Heart left ventricle (tissue), 16 donors: ENCODE measurements at regions not wholly inside any gene's neighbourhood (a gene's known extent, or its start where the extent isn't known, plus 50 kb on each side); places are given as distances from the start of the nearest gene placed in this dataset.

Experiments used
- ATAC-seq, 4 donors: fragments of 200-7000 bp; cut with Tn5 transposase; one replicate each; pipeline ENCODE4 v1.9.1; 2020 to 2022; ENCODE audit warnings: moderate library complexity in 4 of 4, mild to moderate bottlenecking in 3 of 4, moderate number of reproducible peaks in 1 of 4
- DNase-seq, 5 donors: peaks; one replicate each; pipeline ENCODE4 v3.0.0-alpha.2; 2020
- H3K27ac ChIP-seq, 12 donors: fragments of 200-600 bp; sonication (generic) in 4 of 12; one replicate each; pipeline versions ENCODE4 v1.5.0 to v1.8.0; 2016 to 2022; ENCODE audit warnings: mild to moderate bottlenecking in 2 of 12
- H3K27me3 ChIP-seq, 9 donors: fragments of 200-600 bp; sonication (generic) in 2 of 9; one replicate each; pipeline versions ENCODE4 v1.5.1 to v1.8.0; 2016 to 2022; ENCODE audit warnings: mild to moderate bottlenecking in 3 of 9
- H3K36me3 ChIP-seq, 9 donors: fragments of 200-600 bp; sonication (generic) in 2 of 9; one replicate each; pipeline versions ENCODE4 v1.5.0 to v1.8.0; 2018 to 2022; ENCODE audit warnings: mild to moderate bottlenecking in 2 of 9
- H3K4me1 ChIP-seq, 12 donors: fragments of 200-600 bp; sonication (generic) in 4 of 12; one replicate each; pipeline versions ENCODE4 v1.5.0 to v1.8.0; 2016 to 2022; ENCODE audit warnings: mild to moderate bottlenecking in 3 of 12
- H3K4me3 ChIP-seq, 12 donors: fragments of 200-600 bp; sonication (generic) in 4 of 12; one replicate each; pipeline versions ENCODE4 v1.5.0 to v1.8.0; 2017 to 2022; ENCODE audit warnings: mild to moderate bottlenecking in 9 of 12, moderate library complexity in 4 of 12
- H3K9me3 ChIP-seq, 12 donors: fragments of 200-600 bp; sonication (generic) in 4 of 12; one replicate each; pipeline versions ENCODE4 v1.5.0 to v1.8.0; 2016 to 2022; ENCODE audit warnings: mild to moderate bottlenecking in 1 of 12
- POLR2A ChIP-seq, 2 donors: fragments of 450-650 bp; IDR thresholded peaks; one replicate each; pipeline ENCODE4 v1.6.1; 2017; ENCODE audit warnings: antibody characterized with exemption in 2 of 2, mild to moderate bottlenecking in 2 of 2, moderate library complexity in 2 of 2
- WGBS, 4 donors: extraction: QIAGEN DNeasy Blood & Tissue Kit in 2 of 4; methylation state at CpG; one replicate each; pipeline versions ENCODE4 v1.1.5 to v1.1.7; 2013 to 2018; 5-methylcytosine and 5-hydroxymethylcytosine counted together
- intact Hi-C, 10 donors: fragments of 100-400 bp; cut with DNase I; formaldehyde crosslinking; loops; one replicate each; pipeline versions ENCODE4 v1.11.1 to v1.14.2; 2022
- TF ChIP-seq, protein P1 (sequence below), 12 donors: fragments of 200-600 bp; sonication (generic) in 4 of 12; IDR thresholded peaks; one replicate each; pipeline versions ENCODE4 v1.5.0 to v1.8.0; 2018 to 2022; ENCODE audit warnings: antibody characterized with exemption in 12 of 12, mild to moderate bottlenecking in 5 of 12
- donor health status: ischemic (EF 13 %, LVEDD 7.1; RV severe dilation, severe dysfunction).
- donor health status: healthy with polysubstance abuse.
- donor health status: DM: no; HTN: yes; CAD: no.
- donor health status: DM: no; HTN: no; CAD: no.
- donor health status: ischemic (EF 25% LVEDD 6.9; RV normal size, moderate dysfunction).
- donor health status: ischemic (EF 25% LVEDD 5.7; RV mildly dilated, moderate dysfunction).
- donor health status: healthy.
- donor health status: DM: yes; HTN: yes; CAD: no.
- donor health status: ischemic (EF 35%, LVEDD 5.7; RV mildly dilated, moderate dysfunction).
- donor health status: nonischemic (EF 11% LVEDD 7.7; RV severe dilation, severe dysfunction).
- donor health status: DM: yes; HTN: yes; CAD: no.
- donor health status: PGD.
- donor health status: ischemic (EF 29% LVEDD 5.4; RV normal size, mild dysfunction).
- donor health status: nonischemic (EF 23%, LVEDD 6.1; RV moderate dilation, normal function).

DNA sequence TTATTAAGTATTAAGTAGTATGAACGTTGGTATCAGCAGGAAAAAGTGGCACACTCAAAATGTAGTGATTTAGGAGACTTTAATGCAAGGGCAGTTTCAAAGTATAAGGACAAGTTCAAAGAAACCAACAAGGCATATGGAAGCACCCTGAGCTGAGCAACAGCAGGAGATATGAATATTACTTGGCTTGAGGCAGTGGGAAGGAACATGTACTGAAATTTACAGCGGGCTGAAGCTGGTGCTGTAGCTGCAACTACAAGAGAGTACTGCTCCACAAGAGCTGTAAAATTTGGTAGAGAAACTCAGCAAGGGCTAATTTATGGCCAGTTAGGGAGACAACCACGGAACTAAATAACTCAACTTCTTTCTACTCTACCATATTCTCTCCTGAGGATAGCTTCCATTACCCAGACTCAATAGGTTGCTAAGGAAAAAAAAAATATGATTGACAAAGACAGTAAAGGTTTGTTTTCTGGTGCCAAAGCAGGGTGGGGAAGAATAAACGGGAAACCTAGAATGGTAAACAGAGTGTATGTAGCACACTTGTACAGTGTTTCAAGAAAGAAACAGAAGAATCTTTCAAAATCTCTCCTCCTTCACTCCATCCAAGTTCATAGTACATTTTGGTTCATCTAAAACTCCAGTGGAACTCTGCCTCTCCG, 487.8 kb upstream of the MGAT4C start:
- no peak for DNase-seq
- Histone ChIP-seq H3K27ac (no peak overlapping the region), H3K4me3 (no peak overlapping the region), H3K36me3 (no peaks in the 10 kb centered on the region), H3K27me3 (no peaks in the 10 kb centered on the region), H3K9me3 (no peaks in the 10 kb centered on the region), H3K4me1 (no peaks in the 10 kb centered on the region)
- ATAC-seq = no peak
- 77 to 86% (median 84%) methylated on average over 5 of the region's 5 CpGs for WGBS, 4 donors
- TF ChIP-seq, protein P1, sequence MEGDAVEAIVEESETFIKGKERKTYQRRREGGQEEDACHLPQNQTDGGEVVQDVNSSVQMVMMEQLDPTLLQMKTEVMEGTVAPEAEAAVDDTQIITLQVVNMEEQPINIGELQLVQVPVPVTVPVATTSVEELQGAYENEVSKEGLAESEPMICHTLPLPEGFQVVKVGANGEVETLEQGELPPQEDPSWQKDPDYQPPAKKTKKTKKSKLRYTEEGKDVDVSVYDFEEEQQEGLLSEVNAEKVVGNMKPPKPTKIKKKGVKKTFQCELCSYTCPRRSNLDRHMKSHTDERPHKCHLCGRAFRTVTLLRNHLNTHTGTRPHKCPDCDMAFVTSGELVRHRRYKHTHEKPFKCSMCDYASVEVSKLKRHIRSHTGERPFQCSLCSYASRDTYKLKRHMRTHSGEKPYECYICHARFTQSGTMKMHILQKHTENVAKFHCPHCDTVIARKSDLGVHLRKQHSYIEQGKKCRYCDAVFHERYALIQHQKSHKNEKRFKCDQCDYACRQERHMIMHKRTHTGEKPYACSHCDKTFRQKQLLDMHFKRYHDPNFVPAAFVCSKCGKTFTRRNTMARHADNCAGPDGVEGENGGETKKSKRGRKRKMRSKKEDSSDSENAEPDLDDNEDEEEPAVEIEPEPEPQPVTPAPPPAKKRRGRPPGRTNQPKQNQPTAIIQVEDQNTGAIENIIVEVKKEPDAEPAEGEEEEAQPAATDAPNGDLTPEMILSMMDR (IDR thresholded peaks at IDR 0.05) = no peak
- TF ChIP-seq POLR2A (IDR thresholded peaks at IDR 0.05) = no peak
- intact Hi-C loops = no loop called here

DNA sequence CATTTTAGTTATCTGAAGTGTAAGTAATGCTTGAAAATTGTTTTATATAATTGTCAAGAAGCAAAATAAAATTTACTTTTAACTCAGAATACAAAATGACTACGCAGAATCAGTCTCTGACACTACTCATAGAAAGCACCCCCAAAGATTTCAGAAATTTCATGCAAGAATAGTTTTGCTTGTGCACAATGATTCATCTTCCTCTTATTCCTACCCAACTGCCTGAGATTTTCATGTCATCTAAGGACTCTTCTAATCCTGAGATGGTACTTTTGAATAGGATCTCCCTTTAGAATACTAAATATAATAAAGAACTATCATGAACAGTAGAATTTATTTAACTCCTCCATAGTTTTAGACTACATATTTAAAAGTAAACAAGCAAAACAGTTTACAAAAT, 485.3 kb upstream of the MGAT4C start:
- H3K4me1 ChIP-seq = no peaks in the 10 kb centered on the region
- no peak overlapping the region for H3K4me3 ChIP-seq
- H3K27ac ChIP-seq = no peak overlapping the region
- ATAC-seq (no peak), DNase-seq (no peak)
- H3K36me3 ChIP-seq = no peaks in the 10 kb centered on the region
- H3K9me3 ChIP-seq = no peaks in the 10 kb centered on the region
- no peaks in the 10 kb centered on the region for H3K27me3 ChIP-seq
- 91 to 95% (median 93%) methylated on average over 1 of the region's 1 CpG for WGBS, 4 donors
- intact Hi-C loops = no loop called here
- TF ChIP-seq, protein P1 (IDR thresholded peaks at IDR 0.05) = no peak
- TF ChIP-seq POLR2A (IDR thresholded peaks at IDR 0.05) = no peak

DNA sequence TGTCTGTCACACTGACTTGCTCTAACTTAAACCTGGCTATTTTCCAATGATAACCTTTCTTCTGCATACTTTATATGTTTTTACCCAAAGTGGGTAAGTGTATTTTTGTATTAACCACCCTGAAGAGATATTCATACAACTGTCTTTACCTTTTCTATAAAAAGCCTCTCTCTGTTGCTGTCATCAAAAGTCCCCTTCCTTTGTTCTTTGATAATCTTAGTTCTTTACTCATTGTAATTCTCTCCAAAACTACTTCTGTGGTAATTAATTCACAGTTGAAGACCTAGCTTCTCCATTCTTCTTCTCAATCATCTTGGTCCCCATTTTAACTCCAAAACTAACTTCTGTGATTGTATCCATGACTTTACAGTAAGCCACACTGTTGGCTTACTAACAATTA, 479.7 kb upstream of the MGAT4C start:
- DNase-seq (no peak), ATAC-seq (no peak)
- intact Hi-C loops = no loop called here
- H3K4me3 ChIP-seq = no peak overlapping the region
- no peaks in the 10 kb centered on the region for H3K9me3 ChIP-seq
- no peak overlapping the region for H3K27ac ChIP-seq
- no peaks in the 10 kb centered on the region for H3K27me3 ChIP-seq
- no peaks in the 10 kb centered on the region for H3K36me3 ChIP-seq
- no peaks in the 10 kb centered on the region for H3K4me1 ChIP-seq
- TF ChIP-seq, protein P1 (IDR thresholded peaks at IDR 0.05) = no peak
- no peak for TF ChIP-seq POLR2A (IDR thresholded peaks at IDR 0.05)

DNA sequence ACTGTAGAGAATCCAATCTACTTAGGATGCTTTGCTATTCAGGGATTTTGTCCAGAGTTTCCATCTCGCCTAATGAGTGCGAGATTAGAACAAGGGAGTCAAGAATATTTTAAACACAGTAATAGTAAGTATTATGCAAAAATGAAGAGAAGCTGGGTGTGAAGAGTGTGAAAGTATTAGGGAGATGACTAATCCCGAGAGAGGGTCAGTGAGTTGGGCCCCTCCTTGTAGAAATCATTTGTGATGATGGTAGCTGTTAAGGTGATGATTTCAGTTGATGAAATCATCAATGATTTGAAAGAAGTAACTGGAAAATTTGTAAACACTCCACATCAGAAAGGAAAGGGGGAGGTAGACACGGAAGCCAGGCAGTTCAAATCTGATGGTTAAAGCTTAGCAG, 478.9 kb upstream of the MGAT4C start:
- Histone ChIP-seq H3K27ac (no peak overlapping the region), H3K4me1 (no peaks in the 10 kb centered on the region), H3K4me3 (no peak overlapping the region), H3K9me3 (no peaks in the 10 kb centered on the region), H3K27me3 (no peaks in the 10 kb centered on the region), H3K36me3 (no peaks in the 10 kb centered on the region)
- TF ChIP-seq POLR2A (IDR thresholded peaks at IDR 0.05) = no peak
- TF ChIP-seq, protein P1 (IDR thresholded peaks at IDR 0.05) = no peak
- 80 to 91% (median 88%) methylated on average over 4 of the region's 4 CpGs for WGBS, 4 donors
- intact Hi-C loops = no loop called here
- DNase-seq (no peak), ATAC-seq (no peak)
